DND-41 (cell line): ENCODE measurements at regions not wholly inside any gene's neighbourhood (a gene's known extent, or its start where the extent isn't known, plus 50 kb on each side); places are given as distances from the start of the nearest gene placed in this dataset.

Source experiments
- EZH2 ChIP-seq: IDR thresholded peaks from 3 replicates; pipeline ENCODE4 v1.6.1; 2012; ENCODE audit warnings: borderline replicate concordance, low read depth, mild to moderate bottlenecking, moderate library complexity, low read length, inconsistent platforms; ENCODE audit not compliant: severe bottlenecking
- TF ChIP-seq, protein P1 (sequence below): IDR thresholded peaks from 2 replicates; pipeline ENCODE4 v1.5.1; 2012; ENCODE audit warnings: borderline replicate concordance, low read length, moderate library complexity, mild to moderate bottlenecking; ENCODE audit not compliant: poor library complexity, severe bottlenecking; ENCODE audit errors: extremely low read depth

DNA sequence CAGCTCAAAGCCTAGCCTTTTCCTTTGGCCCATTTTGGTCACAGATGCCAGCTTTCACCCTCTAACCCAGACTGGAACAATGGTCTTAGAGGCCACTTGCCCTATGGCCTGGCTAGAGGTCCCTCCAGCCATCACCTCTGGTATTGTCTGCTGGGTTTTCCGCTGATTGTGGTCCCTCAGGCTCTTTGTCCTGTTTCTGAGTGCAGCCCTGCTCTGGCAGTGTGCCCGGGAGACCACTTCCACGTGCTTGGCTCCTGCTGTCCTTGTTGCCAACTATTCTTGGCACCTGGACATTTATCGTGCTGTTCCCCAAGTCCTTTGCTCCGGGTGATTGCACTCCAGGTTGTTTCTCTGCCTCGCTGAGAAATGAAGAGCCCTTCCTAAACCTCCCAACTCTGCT, 53.3 kb upstream of the FAM180A start:
- TF ChIP-seq, protein P1, sequence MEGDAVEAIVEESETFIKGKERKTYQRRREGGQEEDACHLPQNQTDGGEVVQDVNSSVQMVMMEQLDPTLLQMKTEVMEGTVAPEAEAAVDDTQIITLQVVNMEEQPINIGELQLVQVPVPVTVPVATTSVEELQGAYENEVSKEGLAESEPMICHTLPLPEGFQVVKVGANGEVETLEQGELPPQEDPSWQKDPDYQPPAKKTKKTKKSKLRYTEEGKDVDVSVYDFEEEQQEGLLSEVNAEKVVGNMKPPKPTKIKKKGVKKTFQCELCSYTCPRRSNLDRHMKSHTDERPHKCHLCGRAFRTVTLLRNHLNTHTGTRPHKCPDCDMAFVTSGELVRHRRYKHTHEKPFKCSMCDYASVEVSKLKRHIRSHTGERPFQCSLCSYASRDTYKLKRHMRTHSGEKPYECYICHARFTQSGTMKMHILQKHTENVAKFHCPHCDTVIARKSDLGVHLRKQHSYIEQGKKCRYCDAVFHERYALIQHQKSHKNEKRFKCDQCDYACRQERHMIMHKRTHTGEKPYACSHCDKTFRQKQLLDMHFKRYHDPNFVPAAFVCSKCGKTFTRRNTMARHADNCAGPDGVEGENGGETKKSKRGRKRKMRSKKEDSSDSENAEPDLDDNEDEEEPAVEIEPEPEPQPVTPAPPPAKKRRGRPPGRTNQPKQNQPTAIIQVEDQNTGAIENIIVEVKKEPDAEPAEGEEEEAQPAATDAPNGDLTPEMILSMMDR = no peak
- TF ChIP-seq EZH2 = no peak
